Heart left ventricle (tissue), 16 donors: ENCODE measurements at regions not wholly inside any gene's neighbourhood (a gene's known extent, or its start where the extent isn't known, plus 50 kb on each side); places are given as distances from the start of the nearest gene placed in this dataset.
"Not testable (repeated sequence)": the region's sequence is repeated elsewhere in the genome, so short reads cannot be mapped to it uniquely, and the experiment has no call there.

Experiments used
- ATAC-seq, 4 donors: fragments of 200-7000 bp; cut with Tn5 transposase; one replicate each; pipeline ENCODE4 v1.9.1; 2020 to 2022; ENCODE audit warnings: moderate library complexity in 4 of 4, mild to moderate bottlenecking in 3 of 4, moderate number of reproducible peaks in 1 of 4
- DNase-seq, 5 donors: peaks; one replicate each; pipeline ENCODE4 v3.0.0-alpha.2; 2020
- H3K27ac ChIP-seq, 12 donors: fragments of 200-600 bp; sonication (generic) in 4 of 12; one replicate each; pipeline versions ENCODE4 v1.5.0 to v1.8.0; 2016 to 2022; ENCODE audit warnings: mild to moderate bottlenecking in 2 of 12
- H3K27me3 ChIP-seq, 9 donors: fragments of 200-600 bp; sonication (generic) in 2 of 9; one replicate each; pipeline versions ENCODE4 v1.5.1 to v1.8.0; 2016 to 2022; ENCODE audit warnings: mild to moderate bottlenecking in 3 of 9
- H3K36me3 ChIP-seq, 9 donors: fragments of 200-600 bp; sonication (generic) in 2 of 9; one replicate each; pipeline versions ENCODE4 v1.5.0 to v1.8.0; 2018 to 2022; ENCODE audit warnings: mild to moderate bottlenecking in 2 of 9
- H3K4me1 ChIP-seq, 12 donors: fragments of 200-600 bp; sonication (generic) in 4 of 12; one replicate each; pipeline versions ENCODE4 v1.5.0 to v1.8.0; 2016 to 2022; ENCODE audit warnings: mild to moderate bottlenecking in 3 of 12
- H3K4me3 ChIP-seq, 12 donors: fragments of 200-600 bp; sonication (generic) in 4 of 12; one replicate each; pipeline versions ENCODE4 v1.5.0 to v1.8.0; 2017 to 2022; ENCODE audit warnings: mild to moderate bottlenecking in 9 of 12, moderate library complexity in 4 of 12
- H3K9me3 ChIP-seq, 12 donors: fragments of 200-600 bp; sonication (generic) in 4 of 12; one replicate each; pipeline versions ENCODE4 v1.5.0 to v1.8.0; 2016 to 2022; ENCODE audit warnings: mild to moderate bottlenecking in 1 of 12
- POLR2A ChIP-seq, 2 donors: fragments of 450-650 bp; IDR thresholded peaks; one replicate each; pipeline ENCODE4 v1.6.1; 2017; ENCODE audit warnings: antibody characterized with exemption in 2 of 2, mild to moderate bottlenecking in 2 of 2, moderate library complexity in 2 of 2
- WGBS, 4 donors: extraction: QIAGEN DNeasy Blood & Tissue Kit in 2 of 4; methylation state at CpG; one replicate each; pipeline versions ENCODE4 v1.1.5 to v1.1.7; 2013 to 2018; 5-methylcytosine and 5-hydroxymethylcytosine counted together
- intact Hi-C, 10 donors: fragments of 100-400 bp; cut with DNase I; formaldehyde crosslinking; loops; one replicate each; pipeline versions ENCODE4 v1.11.1 to v1.14.2; 2022
- TF ChIP-seq, protein P1 (sequence below), 12 donors: fragments of 200-600 bp; sonication (generic) in 4 of 12; IDR thresholded peaks; one replicate each; pipeline versions ENCODE4 v1.5.0 to v1.8.0; 2018 to 2022; ENCODE audit warnings: antibody characterized with exemption in 12 of 12, mild to moderate bottlenecking in 5 of 12
- donor health status: ischemic (EF 13 %, LVEDD 7.1; RV severe dilation, severe dysfunction).
- donor health status: healthy with polysubstance abuse.
- donor health status: DM: no; HTN: yes; CAD: no.
- donor health status: DM: no; HTN: no; CAD: no.
- donor health status: ischemic (EF 25% LVEDD 6.9; RV normal size, moderate dysfunction).
- donor health status: ischemic (EF 25% LVEDD 5.7; RV mildly dilated, moderate dysfunction).
- donor health status: healthy.
- donor health status: DM: yes; HTN: yes; CAD: no.
- donor health status: ischemic (EF 35%, LVEDD 5.7; RV mildly dilated, moderate dysfunction).
- donor health status: nonischemic (EF 11% LVEDD 7.7; RV severe dilation, severe dysfunction).
- donor health status: DM: yes; HTN: yes; CAD: no.
- donor health status: PGD.
- donor health status: ischemic (EF 29% LVEDD 5.4; RV normal size, mild dysfunction).
- donor health status: nonischemic (EF 23%, LVEDD 6.1; RV moderate dilation, normal function).

DNA sequence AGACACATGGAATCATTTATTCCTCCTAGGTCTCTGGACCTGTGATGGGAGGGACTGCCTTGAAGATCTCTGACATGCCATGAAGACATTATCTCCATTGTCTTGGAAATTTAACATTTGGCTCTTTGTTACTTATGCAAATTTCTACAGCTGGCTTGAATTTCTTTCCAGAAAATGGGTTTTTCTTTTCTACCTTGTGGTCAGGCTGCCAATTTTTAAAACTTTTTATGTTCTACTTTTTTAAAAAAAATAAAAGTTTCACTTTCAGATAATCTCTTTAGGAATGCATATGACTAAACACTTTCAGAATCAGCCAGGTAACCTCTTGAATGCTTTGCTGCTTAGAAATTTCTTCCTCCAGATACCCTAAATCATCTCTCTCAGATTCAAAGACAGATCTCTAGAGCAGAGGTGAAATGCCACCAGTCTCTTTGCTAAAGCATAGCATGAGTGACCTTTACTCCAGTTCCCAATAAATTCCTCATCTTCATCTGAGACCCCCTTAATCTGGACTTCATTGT lies 209.6 kb downstream of the RPRM start:
- DNase-seq = no peak
- intact Hi-C loops = no loop called here
- Histone ChIP-seq H3K36me3 (no peaks in the 10 kb centered on the region), H3K4me1 (no peaks in the 10 kb centered on the region), H3K4me3 (no peak overlapping the region), H3K9me3 (peaks cover 0 to 11% (median 0%) of the 10 kb centered on the region in 12 donors), H3K27ac (no peak overlapping the region), H3K27me3 (no peaks in the 10 kb centered on the region)
- TF ChIP-seq, protein P1, sequence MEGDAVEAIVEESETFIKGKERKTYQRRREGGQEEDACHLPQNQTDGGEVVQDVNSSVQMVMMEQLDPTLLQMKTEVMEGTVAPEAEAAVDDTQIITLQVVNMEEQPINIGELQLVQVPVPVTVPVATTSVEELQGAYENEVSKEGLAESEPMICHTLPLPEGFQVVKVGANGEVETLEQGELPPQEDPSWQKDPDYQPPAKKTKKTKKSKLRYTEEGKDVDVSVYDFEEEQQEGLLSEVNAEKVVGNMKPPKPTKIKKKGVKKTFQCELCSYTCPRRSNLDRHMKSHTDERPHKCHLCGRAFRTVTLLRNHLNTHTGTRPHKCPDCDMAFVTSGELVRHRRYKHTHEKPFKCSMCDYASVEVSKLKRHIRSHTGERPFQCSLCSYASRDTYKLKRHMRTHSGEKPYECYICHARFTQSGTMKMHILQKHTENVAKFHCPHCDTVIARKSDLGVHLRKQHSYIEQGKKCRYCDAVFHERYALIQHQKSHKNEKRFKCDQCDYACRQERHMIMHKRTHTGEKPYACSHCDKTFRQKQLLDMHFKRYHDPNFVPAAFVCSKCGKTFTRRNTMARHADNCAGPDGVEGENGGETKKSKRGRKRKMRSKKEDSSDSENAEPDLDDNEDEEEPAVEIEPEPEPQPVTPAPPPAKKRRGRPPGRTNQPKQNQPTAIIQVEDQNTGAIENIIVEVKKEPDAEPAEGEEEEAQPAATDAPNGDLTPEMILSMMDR (IDR thresholded peaks at IDR 0.05) = no peak
- TF ChIP-seq POLR2A (IDR thresholded peaks at IDR 0.05) = no peak
- no peak for ATAC-seq

DNA sequence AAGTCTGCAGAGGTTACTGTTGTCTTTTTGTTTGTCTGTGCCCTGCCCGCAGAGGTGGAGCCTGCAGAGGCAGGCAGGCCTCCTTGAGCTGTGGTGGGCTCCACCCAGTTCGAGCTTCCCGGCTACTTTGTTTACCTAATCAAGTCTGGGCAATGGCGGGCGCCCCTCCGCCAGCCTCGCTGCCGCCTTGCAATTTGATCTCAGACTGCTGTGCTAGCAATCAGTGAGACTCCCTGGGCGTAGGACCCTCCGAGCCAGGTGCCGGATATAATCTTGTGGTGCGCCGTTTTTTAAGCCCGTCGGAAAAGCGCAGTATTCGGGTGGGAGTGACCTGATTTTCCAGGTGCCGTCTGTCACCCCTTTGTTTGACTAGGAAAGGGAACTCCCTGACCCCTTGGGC lies 221.7 kb downstream of the RPRM start:
- WGBS, 4 donors = 73 to 93% (median 92%) methylated on average over 8 to 17 of the region's 18 CpGs
- H3K4me1 ChIP-seq, ATAC-seq, H3K27me3 ChIP-seq, DNase-seq, H3K36me3 ChIP-seq, H3K27ac ChIP-seq, intact Hi-C loops, H3K4me3 ChIP-seq: not testable (repeated sequence)
- peaks cover 0 to 14% (median 0%) of the 10 kb centered on the region in 12 donors for H3K9me3 ChIP-seq

DNA sequence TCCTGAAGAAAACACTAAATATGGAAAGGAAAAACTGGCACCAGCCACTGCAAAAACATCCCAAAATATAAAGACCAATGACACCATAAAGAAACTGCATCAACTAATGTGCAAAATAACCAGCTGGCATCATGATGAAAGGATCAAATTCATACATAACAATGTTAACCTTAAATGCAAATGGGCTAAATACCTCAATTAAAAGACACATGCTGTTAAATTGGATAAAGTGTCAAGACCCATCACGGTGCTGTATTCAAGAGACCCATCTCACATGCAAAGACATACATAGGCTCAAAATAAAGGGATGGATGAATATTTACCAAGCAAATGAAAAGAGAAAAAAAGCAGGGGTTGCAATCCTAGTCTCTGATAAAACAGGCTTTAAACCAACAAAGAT lies 231.9 kb downstream of the RPRM start:
- 16 to 34% (median 27%) methylated on average over 1 of the region's 1 CpG for WGBS, 4 donors
- H3K36me3 ChIP-seq, DNase-seq, H3K27me3 ChIP-seq, H3K27ac ChIP-seq, intact Hi-C loops, ATAC-seq, H3K4me3 ChIP-seq, H3K4me1 ChIP-seq: not testable (repeated sequence)
- H3K9me3 ChIP-seq = peaks cover 0 to 14% (median 0%) of the 10 kb centered on the region in 12 donors

DNA sequence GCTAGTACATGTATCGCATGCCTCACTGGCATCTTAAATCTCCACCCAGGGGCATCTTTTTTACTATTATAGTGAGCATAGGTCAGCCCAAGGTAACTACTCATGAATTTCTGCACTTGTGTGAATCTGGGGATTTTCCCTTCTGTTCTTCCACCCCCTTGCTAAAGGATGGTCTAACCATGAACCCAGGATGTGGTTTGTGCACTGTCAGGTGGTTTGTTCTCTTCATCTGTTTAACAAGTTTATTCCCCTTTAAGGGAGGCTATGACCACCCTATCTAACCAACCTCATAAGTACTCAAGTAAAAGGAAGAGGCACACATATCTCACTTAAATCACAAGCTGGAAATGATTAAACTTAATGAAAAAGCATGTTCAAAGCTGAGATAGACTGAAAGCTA lies 243.0 kb downstream of the RPRM start:
- no peak for DNase-seq
- H3K4me1 ChIP-seq = no peaks in the 10 kb centered on the region
- ATAC-seq = no peak
- H3K4me3 ChIP-seq = no peak overlapping the region
- no peaks in the 10 kb centered on the region for H3K36me3 ChIP-seq
- WGBS, 4 donors = 85 to 92% (median 89%) methylated on average over 1 of the region's 1 CpG
- H3K27ac ChIP-seq = no peak overlapping the region
- peaks cover 0 to 15% (median 0%) of the 10 kb centered on the region in 12 donors for H3K9me3 ChIP-seq
- intact Hi-C loops = no loop called here
- no peaks in the 10 kb centered on the region for H3K27me3 ChIP-seq
- TF ChIP-seq, protein P1 (IDR thresholded peaks at IDR 0.05) = no peak
- no peak for TF ChIP-seq POLR2A (IDR thresholded peaks at IDR 0.05)

DNA sequence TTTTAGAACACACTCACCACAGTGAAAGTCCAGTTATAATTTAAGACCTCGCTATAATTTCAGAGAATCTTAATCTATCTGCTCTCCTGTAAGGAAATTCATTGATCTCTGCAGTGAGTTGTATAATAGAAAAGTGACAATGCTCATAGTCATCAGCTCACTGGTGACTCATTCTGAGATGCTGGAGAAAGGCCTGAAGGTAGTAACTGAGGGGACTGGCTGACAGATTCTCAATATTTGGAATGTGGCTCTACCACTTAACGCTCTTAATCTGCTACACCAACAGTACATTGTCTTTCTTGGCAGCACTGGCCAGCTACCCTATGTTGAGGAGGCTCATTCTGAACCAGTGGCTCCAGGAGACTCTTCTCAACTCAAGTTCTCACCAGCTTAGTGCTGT lies 246.1 kb downstream of the RPRM start:
- ATAC-seq = no peak
- no peak overlapping the region for H3K27ac ChIP-seq
- 73 to 81% (median 77%) methylated on average over 2 of the region's 2 CpGs for WGBS, 4 donors
- intact Hi-C loops = no loop called here
- H3K36me3 ChIP-seq = no peaks in the 10 kb centered on the region
- no peak for DNase-seq
- TF ChIP-seq, protein P1 (IDR thresholded peaks at IDR 0.05) = no peak
- TF ChIP-seq POLR2A (IDR thresholded peaks at IDR 0.05) = no peak
- no peaks in the 10 kb centered on the region for H3K27me3 ChIP-seq
- peaks cover 0 to 15% (median 0%) of the 10 kb centered on the region in 12 donors for H3K9me3 ChIP-seq
- H3K4me3 ChIP-seq = no peak overlapping the region
- no peaks in the 10 kb centered on the region for H3K4me1 ChIP-seq
